COLO829 (cell line): ENCODE measurements at regions not wholly inside any gene's neighbourhood (a gene's known extent, or its start where the extent isn't known, plus 50 kb on each side); places are given as distances from the start of the nearest gene placed in this dataset.
"Not testable (repeated sequence)": the region's sequence is repeated elsewhere in the genome, so short reads cannot be mapped to it uniquely, and the experiment has no call there.

Source experiments
- DNase-seq: peaks from one replicate; pipeline ENCODE4 v3.0.0; 2012; ENCODE audit warnings: low spot score

GRCh38 chr7:145795132-145795531 is 321.5 kb upstream of the CNTNAP2 start:
- DNase-seq: no peak

- no peak for DNase-seq
Measured at GRCh38 chr7:145784809-145785780, 331.5 kb upstream of the CNTNAP2 start.

- not testable (repeated sequence) for DNase-seq
Measured at GRCh38 chr7:145781388-145781787, 335.2 kb upstream of the CNTNAP2 start.

GRCh38 chr7:145779140-145779539 is 337.5 kb upstream of the CNTNAP2 start:
- DNase-seq: no peak

- DNase-seq: no peak
Measured at GRCh38 chr7:145774777-145775176, 341.8 kb upstream of the CNTNAP2 start.

GRCh38 chr7:145753004-145753403 is 363.6 kb upstream of the CNTNAP2 start:
- no peak for DNase-seq

GRCh38 chr7:145737617-145738016 is 379.0 kb upstream of the CNTNAP2 start:
- no peak for DNase-seq

- DNase-seq: no peak
Measured at GRCh38 chr7:145735061-145735460, 381.5 kb upstream of the CNTNAP2 start.

- no peak for DNase-seq
Measured at GRCh38 chr7:145732521-145732920, 384.1 kb upstream of the CNTNAP2 start.

GRCh38 chr7:145729691-145730090 is 386.9 kb upstream of the CNTNAP2 start:
- DNase-seq: no peak

GRCh38 chr7:145718129-145718528 is 398.5 kb upstream of the CNTNAP2 start:
- no peak for DNase-seq

- no peak for DNase-seq
Measured at GRCh38 chr7:145700488-145700887, 416.1 kb upstream of the CNTNAP2 start.

GRCh38 chr7:145698526-145699262 is 417.9 kb upstream of the CNTNAP2 start:
- peak; percentile 2 for DNase-seq

- DNase-seq: not testable (repeated sequence)
Measured at GRCh38 chr7:145697412-145698107, 419.0 kb upstream of the CNTNAP2 start.

GRCh38 chr7:145696071-145696470 is 420.5 kb upstream of the CNTNAP2 start:
- no peak for DNase-seq

GRCh38 chr7:145692237-145692950 is 424.2 kb upstream of the CNTNAP2 start:
- DNase-seq: peak; percentile 61

GRCh38 chr7:145691377-145691914 is 425.2 kb upstream of the CNTNAP2 start:
- no peak for DNase-seq

- no peak for DNase-seq
Measured at GRCh38 chr7:145681646-145682045, 435.0 kb upstream of the CNTNAP2 start.

GRCh38 chr7:145681159-145681558 is 435.4 kb upstream of the CNTNAP2 start:
- no peak for DNase-seq

- DNase-seq: no peak
Measured at GRCh38 chr7:145665499-145666258, 450.9 kb upstream of the CNTNAP2 start.

GRCh38 chr7:145655666-145656065 is 460.9 kb upstream of the CNTNAP2 start:
- DNase-seq: no peak
